ENCODE measurements at regions not wholly inside any gene's neighbourhood (a gene's known extent, or its start where the extent isn't known, plus 50 kb on each side); places are given as distances from the start of the nearest gene placed in this dataset.

- Histone ChIP-seq H3K27ac (no peak overlapping the region), H3K4me1 (no peaks in the 10 kb centered on the region), H3K4me3 (no peak overlapping the region), H3K27me3 (no peaks in the 10 kb centered on the region), H3K9me3 (no peaks in the 10 kb centered on the region), H3K36me3 (no peaks in the 10 kb centered on the region)
- no peak for ATAC-seq (ENCODE audit: low FRiP score in 2 of 2)
- TF ChIP-seq CTCF (IDR thresholded peaks at IDR 0.05) (no peak), POLR2AphosphoS5 (IDR thresholded peaks at IDR 0.05) (no peak), EP300 (IDR thresholded peaks at IDR 0.05) (no peak), POLR2A (IDR thresholded peaks at IDR 0.05) (no peak)
- no peak for DNase-seq
- 86 to 91% methylated on average over 1 of the region's 1 CpG for WGBS, 2 donors
These were observed 959.3 kb downstream of the NCAM2 start for GRCh38 chr21:21957490-21957889.

- no peaks in the 10 kb centered on the region for H3K4me1 ChIP-seq
- H3K4me3 ChIP-seq, result no peak overlapping the region
- TF ChIP-seq POLR2AphosphoS5 (IDR thresholded peaks at IDR 0.05) (no peak), POLR2A (IDR thresholded peaks at IDR 0.05) (no peak), EP300 (IDR thresholded peaks at IDR 0.05) (no peak), CTCF (IDR thresholded peaks at IDR 0.05) (no peak)
- no peaks in the 10 kb centered on the region for H3K36me3 ChIP-seq
- no peaks in the 10 kb centered on the region for H3K27me3 ChIP-seq
- H3K9me3 ChIP-seq, result peaks cover 0 to 15% (median 0%) of the 10 kb centered on the region in 4 donors
- WGBS, 2 donors, result 43 to 52% methylated on average over 1 of the region's 1 CpG
- DNase-seq (no peak), ATAC-seq (ENCODE audit: low FRiP score in 2 of 2) (no peak)
- no peak overlapping the region for H3K27ac ChIP-seq
These were observed 965.7 kb downstream of the NCAM2 start for GRCh38 chr21:21963911-21964310.

GRCh38 chr21:21968810-21969209, 970.6 kb downstream of the NCAM2 start:
- no peak for DNase-seq
- WGBS, 2 donors, result 68 to 69% methylated on average over 2 of the region's 2 CpGs
- no peak overlapping the region for H3K27ac ChIP-seq

GRCh38 chr21:21969211-21969610, 971.0 kb downstream of the NCAM2 start:
- no peak overlapping the region for H3K27ac ChIP-seq
- H3K9me3 ChIP-seq, result peaks cover 0 to 9% (median 0%) of the 10 kb centered on the region in 4 donors
- DNase-seq, result no peak
- no peak for ATAC-seq (ENCODE audit: low FRiP score in 2 of 2)
- no peaks in the 10 kb centered on the region for H3K4me1 ChIP-seq
- WGBS, 2 donors, result 39 to 60% methylated on average over 2 of the region's 2 CpGs
- no peaks in the 10 kb centered on the region for H3K36me3 ChIP-seq
- no peaks in the 10 kb centered on the region for H3K27me3 ChIP-seq
- TF ChIP-seq POLR2A (IDR thresholded peaks at IDR 0.05) (no peak), EP300 (IDR thresholded peaks at IDR 0.05) (no peak), CTCF (IDR thresholded peaks at IDR 0.05) (no peak), POLR2AphosphoS5 (IDR thresholded peaks at IDR 0.05) (no peak)
- H3K4me3 ChIP-seq, result no peak overlapping the region

More at GRCh38 chr21:21968810-21969209, 970.6 kb downstream of the NCAM2 start:
- no peak overlapping the region for H3K4me3 ChIP-seq
- no peaks in the 10 kb centered on the region for H3K27me3 ChIP-seq
- H3K4me1 ChIP-seq, result no peaks in the 10 kb centered on the region
- no peaks in the 10 kb centered on the region for H3K36me3 ChIP-seq
- H3K9me3 ChIP-seq, result peaks cover 0 to 13% (median 0%) of the 10 kb centered on the region in 4 donors
- ATAC-seq (ENCODE audit: low FRiP score in 2 of 2), result no peak
- TF ChIP-seq POLR2AphosphoS5 (IDR thresholded peaks at IDR 0.05), result no peak
- TF ChIP-seq POLR2A (IDR thresholded peaks at IDR 0.05), result no peak
- TF ChIP-seq CTCF (IDR thresholded peaks at IDR 0.05), result no peak
- no peak for TF ChIP-seq EP300 (IDR thresholded peaks at IDR 0.05)

- H3K9me3 ChIP-seq, result no peaks in the 10 kb centered on the region
- TF ChIP-seq POLR2A (IDR thresholded peaks at IDR 0.05), result no peak
- TF ChIP-seq POLR2AphosphoS5 (IDR thresholded peaks at IDR 0.05), result no peak
- no peak for TF ChIP-seq CTCF (IDR thresholded peaks at IDR 0.05)
- TF ChIP-seq EP300 (IDR thresholded peaks at IDR 0.05), result no peak
- no peak overlapping the region for H3K4me3 ChIP-seq
- H3K36me3 ChIP-seq, result no peaks in the 10 kb centered on the region
- no peak for ATAC-seq (ENCODE audit: low FRiP score in 2 of 2)
- no peaks in the 10 kb centered on the region for H3K27me3 ChIP-seq
- DNase-seq, result no peak
- H3K4me1 ChIP-seq, result no peaks in the 10 kb centered on the region
- H3K27ac ChIP-seq, result no peak overlapping the region
- WGBS, 2 donors, result 69 to 71% methylated on average over 4 of the region's 4 CpGs
These were observed 973.2 kb downstream of the NCAM2 start for GRCh38 chr21:21971384-21971783.

All from upper lobe of left lung (tissue), 6 donors.